HCT116 (cell line): ENCODE measurements at regions not wholly inside any gene's neighbourhood (a gene's known extent, or its start where the extent isn't known, plus 50 kb on each side); places are given as distances from the start of the nearest gene placed in this dataset.

Experiments
- CTCF ChIP-seq, 3 experiments: fragments of 200-600 bp in 1 of 3; sonication (generic) in 1 of 3; IDR thresholded peaks in 2 of 3; conservative IDR thresholded peaks in 1 of 3; 2 replicates each; pipeline ENCODE4 v1.5.1; 2012 to 2017; ENCODE audit warnings: low read depth in 2 of 3, low read length in 2 of 3, antibody characterized with exemption in 1 of 3, borderline replicate concordance in 1 of 3, control low read depth in 1 of 3, mild to moderate bottlenecking in 1 of 3, mixed read lengths in 1 of 3, mixed run types in 1 of 3, moderate library complexity in 1 of 3; ENCODE audit not compliant: insufficient read depth in 1 of 3
- EZH2 ChIP-seq: fragments of 200-600 bp; sonication (generic); IDR thresholded peaks from 2 replicates; pipeline ENCODE4 v1.6.1; 2017; ENCODE audit warnings: antibody characterized with exemption, mixed run types
- POLR2AphosphoS5 ChIP-seq: IDR thresholded peaks from 2 replicates; pipeline ENCODE4 v1.6.1; 2011; ENCODE audit warnings: mild to moderate bottlenecking, low read depth, low read length, moderate library complexity
- TCF7L2 ChIP-seq: IDR thresholded peaks from 2 replicates; pipeline ENCODE4 v1.7.0; 2011; ENCODE audit warnings: borderline replicate concordance, inconsistent platforms; ENCODE audit not compliant: insufficient read depth, insufficient read length; ENCODE audit errors: extremely low read depth
- TF ChIP-seq, protein P1 (sequence below): IDR thresholded peaks from 2 replicates; pipeline ENCODE4 v1.6.1; 2012; ENCODE audit warnings: low read depth

- TF ChIP-seq CTCF (IDR thresholded peaks at IDR 0.05 in 2 of 3, conservative IDR thresholded peaks at IDR 0.05 in 1 of 3; ENCODE audit: borderline replicate concordance in 1 of 3, insufficient read depth in 1 of 3, low read depth in 2 of 3, low read length in 2 of 3) (no peak), POLR2AphosphoS5 (no peak), TCF7L2 (no peak), EZH2 (no peak)
- TF ChIP-seq, protein P1, sequence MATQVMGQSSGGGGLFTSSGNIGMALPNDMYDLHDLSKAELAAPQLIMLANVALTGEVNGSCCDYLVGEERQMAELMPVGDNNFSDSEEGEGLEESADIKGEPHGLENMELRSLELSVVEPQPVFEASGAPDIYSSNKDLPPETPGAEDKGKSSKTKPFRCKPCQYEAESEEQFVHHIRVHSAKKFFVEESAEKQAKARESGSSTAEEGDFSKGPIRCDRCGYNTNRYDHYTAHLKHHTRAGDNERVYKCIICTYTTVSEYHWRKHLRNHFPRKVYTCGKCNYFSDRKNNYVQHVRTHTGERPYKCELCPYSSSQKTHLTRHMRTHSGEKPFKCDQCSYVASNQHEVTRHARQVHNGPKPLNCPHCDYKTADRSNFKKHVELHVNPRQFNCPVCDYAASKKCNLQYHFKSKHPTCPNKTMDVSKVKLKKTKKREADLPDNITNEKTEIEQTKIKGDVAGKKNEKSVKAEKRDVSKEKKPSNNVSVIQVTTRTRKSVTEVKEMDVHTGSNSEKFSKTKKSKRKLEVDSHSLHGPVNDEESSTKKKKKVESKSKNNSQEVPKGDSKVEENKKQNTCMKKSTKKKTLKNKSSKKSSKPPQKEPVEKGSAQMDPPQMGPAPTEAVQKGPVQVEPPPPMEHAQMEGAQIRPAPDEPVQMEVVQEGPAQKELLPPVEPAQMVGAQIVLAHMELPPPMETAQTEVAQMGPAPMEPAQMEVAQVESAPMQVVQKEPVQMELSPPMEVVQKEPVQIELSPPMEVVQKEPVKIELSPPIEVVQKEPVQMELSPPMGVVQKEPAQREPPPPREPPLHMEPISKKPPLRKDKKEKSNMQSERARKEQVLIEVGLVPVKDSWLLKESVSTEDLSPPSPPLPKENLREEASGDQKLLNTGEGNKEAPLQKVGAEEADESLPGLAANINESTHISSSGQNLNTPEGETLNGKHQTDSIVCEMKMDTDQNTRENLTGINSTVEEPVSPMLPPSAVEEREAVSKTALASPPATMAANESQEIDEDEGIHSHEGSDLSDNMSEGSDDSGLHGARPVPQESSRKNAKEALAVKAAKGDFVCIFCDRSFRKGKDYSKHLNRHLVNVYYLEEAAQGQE: no peak
These were observed 232.6 kb upstream of the PLXNA2 start for GRCh38 chr1:208476846-208477170.
